PFSK-1 (cell line): ENCODE measurements at regions not wholly inside any gene's neighbourhood (a gene's known extent, or its start where the extent isn't known, plus 50 kb on each side); places are given as distances from the start of the nearest gene placed in this dataset.

Experiments
- POLR2AphosphoS5 ChIP-seq: IDR thresholded peaks from 2 replicates; pipeline ENCODE4 v1.6.1; 2012; ENCODE audit warnings: low read depth, mild to moderate bottlenecking, control low read depth, low read length, moderate library complexity
- SIN3A ChIP-seq: IDR thresholded peaks from 2 replicates; pipeline ENCODE4 v1.6.1; 2012; ENCODE audit warnings: mild to moderate bottlenecking, low read length, moderate library complexity, borderline replicate concordance; ENCODE audit not compliant: insufficient read depth
- TAF1 ChIP-seq: IDR thresholded peaks from 2 replicates; pipeline ENCODE4 v1.6.1; 2012; ENCODE audit warnings: low read length, control low read depth, borderline replicate concordance; ENCODE audit not compliant: insufficient read depth
- TF ChIP-seq, protein P1 (sequence below), 2 experiments: IDR thresholded peaks; 2 replicates each; pipeline versions ENCODE4 v1.6.1 to v1.8.0; 2011 to 2012; ENCODE audit warnings: low read depth in 2 of 2, low read length in 2 of 2, control low read depth in 1 of 2, inconsistent platforms in 1 of 2, mild to moderate bottlenecking in 1 of 2, moderate library complexity in 1 of 2; ENCODE audit not compliant: insufficient read depth in 1 of 2

DNA sequence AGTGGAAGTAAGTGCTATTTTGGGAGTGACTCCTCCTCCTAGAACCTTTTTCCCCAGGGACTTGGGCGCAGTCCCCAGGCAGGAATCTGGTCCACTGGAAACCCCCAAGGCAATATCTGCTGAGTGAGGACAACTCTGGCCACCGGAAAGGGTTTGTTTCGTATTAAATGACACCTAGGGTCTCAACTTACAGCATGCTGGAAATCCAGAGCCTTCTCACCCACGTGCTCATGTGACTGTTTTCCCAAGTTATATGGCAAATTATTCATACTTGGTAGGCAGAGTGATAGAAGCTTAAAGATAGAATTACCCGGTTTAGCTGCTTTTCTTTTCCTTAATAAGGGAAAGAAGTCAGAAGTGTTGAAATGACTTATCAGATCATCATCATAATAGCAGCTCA is 436.9 kb upstream of the SPRED2 start:
- TF ChIP-seq, protein P1, sequence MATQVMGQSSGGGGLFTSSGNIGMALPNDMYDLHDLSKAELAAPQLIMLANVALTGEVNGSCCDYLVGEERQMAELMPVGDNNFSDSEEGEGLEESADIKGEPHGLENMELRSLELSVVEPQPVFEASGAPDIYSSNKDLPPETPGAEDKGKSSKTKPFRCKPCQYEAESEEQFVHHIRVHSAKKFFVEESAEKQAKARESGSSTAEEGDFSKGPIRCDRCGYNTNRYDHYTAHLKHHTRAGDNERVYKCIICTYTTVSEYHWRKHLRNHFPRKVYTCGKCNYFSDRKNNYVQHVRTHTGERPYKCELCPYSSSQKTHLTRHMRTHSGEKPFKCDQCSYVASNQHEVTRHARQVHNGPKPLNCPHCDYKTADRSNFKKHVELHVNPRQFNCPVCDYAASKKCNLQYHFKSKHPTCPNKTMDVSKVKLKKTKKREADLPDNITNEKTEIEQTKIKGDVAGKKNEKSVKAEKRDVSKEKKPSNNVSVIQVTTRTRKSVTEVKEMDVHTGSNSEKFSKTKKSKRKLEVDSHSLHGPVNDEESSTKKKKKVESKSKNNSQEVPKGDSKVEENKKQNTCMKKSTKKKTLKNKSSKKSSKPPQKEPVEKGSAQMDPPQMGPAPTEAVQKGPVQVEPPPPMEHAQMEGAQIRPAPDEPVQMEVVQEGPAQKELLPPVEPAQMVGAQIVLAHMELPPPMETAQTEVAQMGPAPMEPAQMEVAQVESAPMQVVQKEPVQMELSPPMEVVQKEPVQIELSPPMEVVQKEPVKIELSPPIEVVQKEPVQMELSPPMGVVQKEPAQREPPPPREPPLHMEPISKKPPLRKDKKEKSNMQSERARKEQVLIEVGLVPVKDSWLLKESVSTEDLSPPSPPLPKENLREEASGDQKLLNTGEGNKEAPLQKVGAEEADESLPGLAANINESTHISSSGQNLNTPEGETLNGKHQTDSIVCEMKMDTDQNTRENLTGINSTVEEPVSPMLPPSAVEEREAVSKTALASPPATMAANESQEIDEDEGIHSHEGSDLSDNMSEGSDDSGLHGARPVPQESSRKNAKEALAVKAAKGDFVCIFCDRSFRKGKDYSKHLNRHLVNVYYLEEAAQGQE (IDR thresholded peaks at IDR 0.05; ENCODE audit: insufficient read depth in 1 of 2, low read depth in 2 of 2, low read length in 2 of 2): no peak
- TF ChIP-seq POLR2AphosphoS5 (no peak), TAF1 (no peak), SIN3A (no peak)
